Testis (tissue), 2 donors: ENCODE measurements at regions not wholly inside any gene's neighbourhood (a gene's known extent, or its start where the extent isn't known, plus 50 kb on each side); places are given as distances from the start of the nearest gene placed in this dataset.

Experiments
- DNase-seq: peaks from one replicate; pipeline ENCODE4 v3.0.0-alpha.2; 2019
- H3K27ac ChIP-seq, 2 donors: fragments of 200-600 bp; sonication (generic); one replicate each; pipeline ENCODE4 v1.5.1; 2019
- H3K27me3 ChIP-seq: fragments of 200-600 bp; sonication (generic); one replicate; pipeline ENCODE4 v1.5.1; 2019
- H3K36me3 ChIP-seq: fragments of 200-600 bp; sonication (generic); one replicate; pipeline ENCODE4 v1.5.1; 2017; ENCODE audit warnings: low read depth; ENCODE audit errors: missing control alignments
- H3K4me1 ChIP-seq: fragments of 200-600 bp; sonication (generic); one replicate; pipeline ENCODE4 v1.5.1; 2019
- H3K4me3 ChIP-seq, 2 donors: fragments of 200-600 bp; sonication (generic); one replicate each; pipeline ENCODE4 v1.5.1; 2017 to 2019
- H3K9me3 ChIP-seq: fragments of 200-600 bp; sonication (generic); one replicate; pipeline ENCODE4 v1.5.1; 2017
- CTCF ChIP-seq, 3 experiments: fragments of 450-650 bp in 2 of 3; fragments of 200-600 bp in 1 of 3; sonication (generic) in 1 of 3; IDR thresholded peaks; one replicate each; pipeline ENCODE4 v1.5.1; 2016 to 2019; ENCODE audit warnings: antibody characterized with exemption in 3 of 3, mild to moderate bottlenecking in 2 of 3, moderate library complexity in 1 of 3
- POLR2A ChIP-seq: fragments of 450-650 bp; IDR thresholded peaks from one replicate; pipeline ENCODE4 v1.6.1; 2017; ENCODE audit warnings: antibody characterized with exemption, mild to moderate bottlenecking, moderate library complexity
- WGBS, 2 donors: methylation state at CpG; one replicate each; pipeline ENCODE4 v1.1.5; 2018; 5-methylcytosine and 5-hydroxymethylcytosine counted together
- intact Hi-C: fragments of 100-400 bp; cut with DNase I; formaldehyde crosslinking; loops from one replicate; pipeline ENCODE4 v1.15.1; 2023; ENCODE audit warnings: low total_unique reads

DNA sequence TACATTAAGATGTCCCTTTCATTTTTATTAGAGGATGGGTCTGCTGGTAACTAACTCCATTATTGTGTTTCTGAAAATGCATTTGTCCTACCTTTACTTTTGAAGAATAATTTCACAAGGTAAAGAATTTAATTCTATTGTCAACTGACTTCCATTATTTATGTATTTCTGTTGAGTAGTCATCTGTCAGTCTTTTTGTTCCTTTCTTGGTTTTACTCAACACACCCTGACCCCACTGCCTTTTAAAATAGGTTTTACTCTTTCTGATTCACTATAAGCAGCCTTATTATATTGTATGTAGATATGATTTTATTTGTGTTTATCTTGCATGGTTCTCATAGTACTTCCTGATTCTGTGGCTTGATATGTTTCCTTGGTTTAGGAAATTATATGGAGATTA, 237.5 kb downstream of the TGFB2 start:
- H3K9me3 ChIP-seq, result no peaks in the 10 kb centered on the region
- TF ChIP-seq CTCF (IDR thresholded peaks at IDR 0.05), result no peak
- TF ChIP-seq POLR2A, result no peak
- intact Hi-C loops, result no loop called here
- H3K36me3 ChIP-seq, result no peaks in the 10 kb centered on the region
- DNase-seq, result no peak
- no peaks in the 10 kb centered on the region for H3K4me1 ChIP-seq
- H3K4me3 ChIP-seq, result no peak overlapping the region
- no peaks in the 10 kb centered on the region for H3K27me3 ChIP-seq
- no peak overlapping the region for H3K27ac ChIP-seq

- Histone ChIP-seq H3K36me3 (no peaks in the 10 kb centered on the region), H3K4me1 (no peaks in the 10 kb centered on the region), H3K27ac (no peak overlapping the region), H3K9me3 (no peaks in the 10 kb centered on the region), H3K4me3 (no peak overlapping the region), H3K27me3 (no peaks in the 10 kb centered on the region)
- intact Hi-C loops, result no loop called here
- 61 to 95% methylated on average over 2 to 3 of the region's 3 CpGs for WGBS, 2 donors
- TF ChIP-seq POLR2A, result no peak
- no peak for TF ChIP-seq CTCF (IDR thresholded peaks at IDR 0.05)
- DNase-seq, result no peak
Observed at GRCh38 chr1:218584418-218585155, 239.5 kb downstream of the TGFB2 start.

DNA sequence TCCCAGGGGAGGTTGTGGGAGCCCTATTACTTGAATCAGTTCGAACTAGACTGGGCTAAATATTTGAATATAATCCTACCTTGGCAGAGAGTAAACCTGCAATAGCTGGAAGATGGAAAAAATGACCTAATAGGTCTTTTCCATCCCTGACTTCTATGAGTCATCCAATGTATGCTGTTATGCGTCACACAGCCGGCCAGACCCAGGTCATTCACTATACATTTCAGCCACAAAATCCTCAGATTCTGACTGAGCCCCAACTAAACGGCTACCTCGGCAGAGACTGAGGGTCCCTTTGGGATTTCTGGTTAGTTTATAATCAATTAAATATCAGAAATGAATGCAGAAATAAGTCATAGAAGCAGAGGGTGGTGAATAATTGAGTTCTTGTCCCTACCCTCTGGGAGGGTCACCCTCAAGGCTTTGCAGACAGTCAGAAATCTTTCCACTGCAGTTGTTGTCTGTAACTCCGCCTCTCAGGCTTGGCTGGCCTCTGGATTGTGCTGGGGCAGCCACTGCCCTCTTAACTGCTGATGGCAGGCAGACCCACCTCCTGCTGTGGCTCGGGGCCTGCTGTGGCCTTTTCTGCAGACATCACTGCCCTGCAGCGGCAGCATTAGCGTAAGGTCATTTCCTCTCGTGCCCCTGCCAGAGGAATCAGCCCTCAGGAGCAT, 240.5 kb downstream of the TGFB2 start:
- WGBS, 2 donors, result 66 to 67% methylated on average over 10 of the region's 10 CpGs
- Histone ChIP-seq H3K27me3 (no peaks in the 10 kb centered on the region), H3K9me3 (no peaks in the 10 kb centered on the region), H3K36me3 (no peaks in the 10 kb centered on the region), H3K4me1 (no peaks in the 10 kb centered on the region), H3K4me3 (no peak overlapping the region), H3K27ac (no peak overlapping the region)
- intact Hi-C loops, result no loop called here
- no peak for DNase-seq
- TF ChIP-seq CTCF (IDR thresholded peaks at IDR 0.05), result no peak
- TF ChIP-seq POLR2A, result no peak

- no peaks in the 10 kb centered on the region for H3K36me3 ChIP-seq
- DNase-seq, result no peak
- H3K4me1 ChIP-seq, result no peaks in the 10 kb centered on the region
Observed at GRCh38 chr1:218587900-218588299, 242.8 kb downstream of the TGFB2 start.

More at GRCh38 chr1:218587900-218588299, 242.8 kb downstream of the TGFB2 start:
- no peaks in the 10 kb centered on the region for H3K27me3 ChIP-seq
- TF ChIP-seq CTCF (IDR thresholded peaks at IDR 0.05) (no peak), POLR2A (no peak)
- intact Hi-C loops, result no loop called here
- H3K9me3 ChIP-seq, result no peaks in the 10 kb centered on the region
- no peak overlapping the region for H3K4me3 ChIP-seq
- no peak overlapping the region for H3K27ac ChIP-seq
- 87 to 92% methylated on average over 2 of the region's 2 CpGs for WGBS, 2 donors
